Skeletal muscle satellite cell (primary cell): ENCODE measurements at regions not wholly inside any gene's neighbourhood (a gene's known extent, or its start where the extent isn't known, plus 50 kb on each side); places are given as distances from the start of the nearest gene placed in this dataset.

Source experiments
- H3K27me3 ChIP-seq: 2 replicates; pipeline ENCODE4 v1.7.0; 2013; ENCODE audit warnings: low read length; ENCODE audit not compliant: control insufficient read depth, insufficient read depth
- H3K36me3 ChIP-seq: 2 replicates; pipeline ENCODE4 v1.7.0; 2013; ENCODE audit warnings: mild to moderate bottlenecking, control low read depth, low read length; ENCODE audit not compliant: insufficient read depth
- H3K4me1 ChIP-seq: 2 replicates; pipeline ENCODE4 v1.7.0; 2013; ENCODE audit warnings: low read length; ENCODE audit not compliant: control insufficient read depth, insufficient read depth
- H3K4me2 ChIP-seq: 2 replicates; pipeline ENCODE4 v1.7.0; 2013; ENCODE audit warnings: mild to moderate bottlenecking, low read length
- H3K4me3 ChIP-seq: 2 replicates; pipeline ENCODE4 v1.7.0; 2013; ENCODE audit warnings: low read length
- H3K9ac ChIP-seq: 2 replicates; pipeline ENCODE4 v1.7.0; 2013; ENCODE audit warnings: mild to moderate bottlenecking, low read depth, low read length, moderate library complexity
- H3K9me3 ChIP-seq: replicated peaks from 2 replicates; pipeline ENCODE4 v1.7.0; 2013; ENCODE audit warnings: mild to moderate bottlenecking, control low read depth, low read length

- Histone ChIP-seq H3K9ac (no peak overlapping the region), H3K4me3 (no peak overlapping the region), H3K27me3 (no peaks in the 10 kb centered on the region), H3K4me2 (no peak overlapping the region), H3K36me3 (no peaks in the 10 kb centered on the region), H3K4me1 (peaks cover 3% of the 10 kb centered on the region), H3K9me3 (no peaks in the 10 kb centered on the region)
Observed at GRCh38 chr10:57948796-57949195, 318.9 kb downstream of the IPMK start.

- Histone ChIP-seq H3K4me2 (no peak overlapping the region), H3K4me3 (no peak overlapping the region), H3K9me3 (no peaks in the 10 kb centered on the region), H3K4me1 (no peaks in the 10 kb centered on the region), H3K27me3 (no peaks in the 10 kb centered on the region), H3K36me3 (no peaks in the 10 kb centered on the region), H3K9ac (no peak overlapping the region)
Observed at GRCh38 chr10:57946833-57947232, 320.9 kb downstream of the IPMK start.

- Histone ChIP-seq H3K4me1 (no peaks in the 10 kb centered on the region), H3K27me3 (no peaks in the 10 kb centered on the region)
Observed at GRCh38 chr10:57943701-57944100, 324.0 kb downstream of the IPMK start.

DNA sequence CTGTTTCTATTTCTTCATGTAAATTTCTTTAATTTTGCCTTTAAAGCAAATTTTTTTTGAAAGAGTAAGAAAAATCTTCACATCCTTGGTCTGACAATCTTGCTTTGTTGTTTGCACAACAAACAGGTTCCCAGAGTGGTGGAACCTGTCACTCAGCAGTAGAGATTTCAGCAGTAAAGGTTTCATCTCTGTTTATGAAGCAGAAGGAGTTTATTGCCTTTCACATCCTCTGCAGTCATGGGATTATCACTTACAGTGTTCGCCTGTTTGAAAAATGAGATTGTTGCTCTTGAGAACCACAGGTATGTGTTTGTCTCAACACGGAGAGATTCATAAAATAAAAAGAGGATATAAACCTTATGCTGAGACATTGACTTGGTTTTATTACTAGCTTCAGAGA lies 342.6 kb downstream of the IPMK start:
- H3K9me3 ChIP-seq = no peaks in the 10 kb centered on the region
- no peak overlapping the region for H3K9ac ChIP-seq
- no peak overlapping the region for H3K4me3 ChIP-seq
- no peaks in the 10 kb centered on the region for H3K27me3 ChIP-seq
- H3K4me1 ChIP-seq = no peaks in the 10 kb centered on the region
- no peak overlapping the region for H3K4me2 ChIP-seq
- H3K36me3 ChIP-seq = no peaks in the 10 kb centered on the region

More at GRCh38 chr10:57943701-57944100, 324.0 kb downstream of the IPMK start:
- Histone ChIP-seq H3K4me2 (no peak overlapping the region), H3K36me3 (no peaks in the 10 kb centered on the region), H3K9me3 (no peaks in the 10 kb centered on the region), H3K4me3 (no peak overlapping the region), H3K9ac (no peak overlapping the region)

DNA sequence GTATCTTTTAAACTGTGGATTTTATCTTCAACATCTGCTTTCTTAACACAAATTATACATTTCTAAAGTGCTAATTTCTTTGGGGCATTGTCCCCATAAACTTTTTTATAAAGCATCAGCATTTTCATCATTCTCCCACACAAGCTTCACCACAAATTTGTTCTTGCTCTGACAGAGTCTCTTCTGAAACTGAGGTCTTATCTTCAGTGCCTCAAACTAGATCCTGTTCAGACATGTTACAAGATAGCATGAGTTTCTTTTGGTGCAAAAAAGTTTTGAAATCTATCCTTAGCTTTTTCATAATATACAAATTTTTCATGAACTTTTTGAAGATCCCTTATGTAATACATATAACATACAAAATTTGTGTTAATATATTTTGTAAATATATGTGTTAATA lies 346.6 kb downstream of the IPMK start:
- no peak overlapping the region for H3K4me2 ChIP-seq
- no peaks in the 10 kb centered on the region for H3K4me1 ChIP-seq
- no peaks in the 10 kb centered on the region for H3K9me3 ChIP-seq
- no peak overlapping the region for H3K4me3 ChIP-seq
- no peaks in the 10 kb centered on the region for H3K27me3 ChIP-seq
- H3K9ac ChIP-seq = no peak overlapping the region
- no peaks in the 10 kb centered on the region for H3K36me3 ChIP-seq

DNA sequence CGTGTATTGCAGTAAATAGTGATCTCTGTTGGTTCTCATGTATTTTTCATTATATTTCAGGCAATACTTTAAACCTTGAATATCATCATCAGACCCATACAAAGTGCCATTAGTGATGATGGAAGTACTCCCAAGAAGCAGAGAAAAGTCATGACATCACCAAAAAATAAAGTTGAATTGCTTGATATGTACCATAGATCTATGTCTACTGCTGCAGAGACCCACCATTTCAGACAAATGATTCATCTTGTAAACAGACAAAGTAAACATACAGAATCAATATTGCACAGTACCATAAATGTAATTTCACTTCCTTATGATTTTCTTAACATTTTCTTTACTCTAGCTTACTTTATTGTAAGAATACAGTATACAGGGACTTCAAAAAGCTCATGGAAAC lies 347.8 kb downstream of the IPMK start:
- H3K36me3 ChIP-seq = no peaks in the 10 kb centered on the region
- H3K4me3 ChIP-seq = no peak overlapping the region
- H3K9me3 ChIP-seq = no peaks in the 10 kb centered on the region
- H3K9ac ChIP-seq = no peak overlapping the region
- H3K27me3 ChIP-seq = no peaks in the 10 kb centered on the region
- H3K4me2 ChIP-seq = no peak overlapping the region
- H3K4me1 ChIP-seq = no peaks in the 10 kb centered on the region

DNA sequence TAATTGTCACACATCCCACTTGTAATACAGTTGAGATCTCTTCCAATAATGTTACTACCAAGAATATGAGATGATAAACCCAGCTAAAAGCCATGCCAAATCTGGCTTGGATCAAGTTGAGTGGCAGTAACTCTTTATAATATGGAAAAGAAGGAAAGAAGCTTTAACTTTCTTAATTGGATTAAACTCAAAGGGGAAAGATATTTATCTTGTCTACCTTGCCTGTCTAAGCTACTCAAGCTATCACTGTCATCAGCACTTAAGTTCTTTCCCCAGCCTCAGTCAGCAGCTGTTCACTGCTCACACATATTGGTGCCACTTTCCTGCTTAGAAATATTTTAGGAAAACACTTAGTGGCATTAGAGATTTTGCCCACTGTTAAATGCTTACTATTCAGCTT lies 350.7 kb downstream of the IPMK start:
- H3K4me2 ChIP-seq = no peak overlapping the region
- H3K36me3 ChIP-seq = no peaks in the 10 kb centered on the region
- no peak overlapping the region for H3K9ac ChIP-seq
- H3K9me3 ChIP-seq = no peaks in the 10 kb centered on the region
- H3K27me3 ChIP-seq = no peaks in the 10 kb centered on the region
- H3K4me1 ChIP-seq = no peaks in the 10 kb centered on the region
- H3K4me3 ChIP-seq = no peak overlapping the region

DNA sequence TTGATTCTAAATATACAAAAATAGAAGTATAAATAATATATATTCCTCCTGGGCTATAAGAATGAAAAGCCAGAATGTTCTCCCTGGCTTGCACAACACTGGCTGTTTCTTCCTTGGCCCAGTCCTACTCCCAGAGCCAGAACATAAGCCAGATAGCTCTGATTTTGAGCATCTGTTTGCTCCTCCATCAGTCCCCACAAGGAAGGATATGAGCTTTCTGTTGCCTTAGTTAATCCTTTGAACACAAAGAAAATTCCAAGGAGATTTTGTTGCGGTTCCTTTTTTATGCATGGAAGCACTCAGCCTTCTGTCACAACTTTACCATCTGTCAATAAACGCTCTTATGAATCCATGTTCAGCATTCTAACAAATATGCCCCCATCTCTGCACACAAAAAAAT lies 361.8 kb downstream of the IPMK start:
- H3K4me2 ChIP-seq = no peak overlapping the region
- H3K4me3 ChIP-seq = no peak overlapping the region
- H3K27me3 ChIP-seq = no peaks in the 10 kb centered on the region
- H3K36me3 ChIP-seq = no peaks in the 10 kb centered on the region
- H3K9me3 ChIP-seq = no peaks in the 10 kb centered on the region
- H3K9ac ChIP-seq = no peak overlapping the region
- H3K4me1 ChIP-seq = no peaks in the 10 kb centered on the region

DNA sequence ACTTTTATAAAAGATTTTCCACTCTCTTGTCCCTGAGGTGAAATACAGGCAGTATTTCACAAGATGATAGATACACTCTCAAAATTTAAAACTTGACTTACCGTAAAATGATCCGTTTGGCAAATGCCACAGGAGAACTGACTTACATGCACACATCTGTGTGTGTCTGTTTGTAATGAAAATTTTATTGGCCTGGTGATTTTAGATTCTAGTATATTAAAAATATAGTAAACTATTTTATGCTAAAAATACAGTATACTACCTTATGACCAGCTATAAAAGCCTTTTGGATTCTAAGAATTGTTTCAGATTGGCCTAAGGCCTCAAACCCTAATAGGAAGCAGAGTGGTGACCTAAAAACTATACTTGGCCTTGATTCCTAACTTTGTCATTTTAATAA lies 362.7 kb downstream of the IPMK start:
- H3K4me3 ChIP-seq = no peak overlapping the region
- H3K4me2 ChIP-seq = no peak overlapping the region
- H3K9ac ChIP-seq = no peak overlapping the region
- H3K9me3 ChIP-seq = no peaks in the 10 kb centered on the region
- no peaks in the 10 kb centered on the region for H3K27me3 ChIP-seq
- no peaks in the 10 kb centered on the region for H3K36me3 ChIP-seq
- no peaks in the 10 kb centered on the region for H3K4me1 ChIP-seq

GRCh38 chr10:57898231-57898630 lies 369.5 kb downstream of the IPMK start:
- H3K27me3 ChIP-seq = no peaks in the 10 kb centered on the region
- H3K4me1 ChIP-seq = no peaks in the 10 kb centered on the region
- H3K4me2 ChIP-seq = no peak overlapping the region
- no peaks in the 10 kb centered on the region for H3K36me3 ChIP-seq
- no peaks in the 10 kb centered on the region for H3K9me3 ChIP-seq
- H3K4me3 ChIP-seq = no peak overlapping the region
- H3K9ac ChIP-seq = no peak overlapping the region

GRCh38 chr10:57897611-57898010 lies 370.1 kb downstream of the IPMK start:
- Histone ChIP-seq H3K9me3 (no peaks in the 10 kb centered on the region), H3K9ac (no peak overlapping the region), H3K4me1 (no peaks in the 10 kb centered on the region), H3K36me3 (no peaks in the 10 kb centered on the region), H3K27me3 (no peaks in the 10 kb centered on the region), H3K4me3 (no peak overlapping the region), H3K4me2 (no peak overlapping the region)

GRCh38 chr10:57894361-57894760 lies 373.3 kb downstream of the IPMK start:
- H3K4me1 ChIP-seq = no peaks in the 10 kb centered on the region
- no peaks in the 10 kb centered on the region for H3K27me3 ChIP-seq
- H3K4me3 ChIP-seq = no peak overlapping the region
- H3K36me3 ChIP-seq = no peaks in the 10 kb centered on the region
- no peak overlapping the region for H3K4me2 ChIP-seq
- no peak overlapping the region for H3K9ac ChIP-seq
- H3K9me3 ChIP-seq = no peaks in the 10 kb centered on the region
